Activated CD8-positive, alpha-beta memory T cell treated with anti-CD3 and anti-CD28 coated beads, Interleukin-2, amount 50 U/mL, for 48 hours (primary cell): ENCODE measurements at regions not wholly inside any gene's neighbourhood (a gene's known extent, or its start where the extent isn't known, plus 50 kb on each side); places are given as distances from the start of the nearest gene placed in this dataset.
A peak's percentile ranks its signal among the peaks of the same experiment; 100 is the strongest.
"Not testable (repeated sequence)": the region's sequence is repeated elsewhere in the genome, so short reads cannot be mapped to it uniquely, and the experiment has no call there.

Experiments
- DNase-seq: peaks from one replicate; pipeline ENCODE4 v3.0.0-alpha.2; 2020

DNA sequence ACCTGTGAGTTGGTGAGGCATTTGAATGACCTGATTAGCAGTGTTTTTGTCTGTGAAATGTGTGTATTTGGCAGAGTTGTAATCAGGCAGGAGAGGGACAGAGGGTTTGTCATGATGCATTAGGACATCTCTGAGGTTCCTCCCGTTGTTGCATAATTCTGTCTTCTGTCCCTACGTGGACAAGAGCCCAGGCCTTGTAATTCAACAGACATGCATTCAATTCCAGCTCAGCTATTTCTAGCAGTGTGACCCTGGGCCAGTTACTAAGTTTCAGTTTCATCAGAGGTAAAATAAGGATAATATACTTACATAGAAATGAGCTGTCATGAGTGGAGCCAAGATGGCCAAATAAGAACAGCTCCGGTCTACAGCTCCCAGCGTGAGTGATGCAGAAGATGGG lies 208.6 kb downstream of the SLC38A4 start:
- no peak for DNase-seq

DNA sequence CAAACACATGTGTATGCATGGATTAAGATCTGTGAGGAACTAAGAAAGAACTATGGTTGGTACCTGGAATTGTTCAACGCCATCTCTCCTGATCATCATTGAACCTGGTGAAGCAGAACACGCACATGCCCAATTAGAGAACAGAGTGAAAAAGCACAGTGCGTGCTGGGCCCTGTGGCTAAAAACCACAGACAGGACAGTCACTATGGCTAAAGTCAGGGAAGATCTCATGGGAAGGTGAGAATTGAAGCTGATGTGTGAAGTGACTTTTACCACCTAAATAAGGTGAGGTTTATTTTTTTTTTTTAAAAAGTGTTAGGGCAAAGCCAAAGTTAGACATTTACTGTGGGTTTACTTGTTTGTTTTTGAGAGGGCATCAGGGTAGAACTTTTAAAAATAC lies 215.0 kb downstream of the SLC38A4 start:
- DNase-seq: no peak

GRCh38 chr12:46609674-46610073 lies 216.1 kb downstream of the SLC38A4 start:
- DNase-seq: no peak

DNA sequence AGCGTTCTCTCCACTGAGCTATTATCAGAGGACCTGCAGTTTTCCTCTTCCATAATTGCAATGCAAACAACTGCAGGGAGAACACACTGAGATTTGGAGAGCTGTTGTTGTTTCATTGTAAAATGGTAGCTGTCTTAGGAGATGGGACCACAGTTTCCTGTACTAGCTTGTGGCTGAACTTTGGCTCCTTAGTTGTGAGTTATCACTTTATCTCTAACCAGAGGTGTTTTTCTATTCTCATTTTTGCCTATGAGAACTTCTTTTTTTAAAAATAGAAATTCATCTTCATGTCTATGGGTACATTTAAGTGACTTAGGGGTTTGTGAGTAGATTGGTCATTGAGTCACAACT lies 216.5 kb downstream of the SLC38A4 start:
- DNase-seq: no peak

DNA sequence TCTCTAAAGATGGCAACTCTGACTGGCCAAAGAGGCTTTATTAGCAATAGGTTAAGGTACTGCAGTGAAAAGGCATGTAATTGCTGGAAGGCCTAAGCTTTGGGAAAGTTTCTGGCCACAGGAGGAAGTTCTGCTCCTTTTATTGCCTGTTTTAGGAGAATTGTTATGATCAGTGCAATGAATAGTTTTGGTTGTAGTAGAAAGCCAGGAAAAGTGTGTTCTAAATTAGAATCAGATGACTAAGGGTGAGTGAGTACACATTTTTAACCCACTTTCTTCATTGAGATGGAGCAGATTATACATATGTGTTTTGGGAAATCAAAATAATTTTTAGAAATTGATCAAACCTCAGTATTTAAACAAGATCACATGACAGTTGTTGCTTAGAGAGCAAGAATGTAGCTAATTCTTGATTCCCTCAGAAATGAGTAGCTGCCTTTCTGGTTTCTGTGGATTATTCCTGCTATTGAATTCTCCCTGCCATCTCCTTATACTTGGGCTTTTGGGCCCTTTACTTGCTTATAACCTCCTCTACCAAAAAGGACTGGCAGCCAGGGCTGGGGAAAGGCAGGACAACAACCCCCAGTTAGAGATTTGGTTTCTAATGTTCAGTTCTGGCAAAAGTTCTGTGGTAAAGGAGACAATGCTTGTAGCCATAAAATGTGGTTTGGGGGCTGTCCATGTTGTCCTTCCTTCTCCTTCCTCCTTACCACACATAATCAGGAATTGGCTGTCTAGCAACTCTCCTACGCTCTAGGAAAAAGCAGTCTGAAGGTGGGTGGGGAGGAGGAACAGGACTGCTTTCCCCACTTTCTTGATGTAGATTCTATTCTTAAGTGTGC lies 217.1 kb downstream of the SLC38A4 start:
- no peak for DNase-seq

GRCh38 chr12:46604684-46605083 lies 221.1 kb downstream of the SLC38A4 start:
- no peak for DNase-seq

GRCh38 chr12:46603776-46604456 lies 221.9 kb downstream of the SLC38A4 start:
- DNase-seq: no peak

- no peak for DNase-seq
These were observed 223.3 kb downstream of the SLC38A4 start for GRCh38 chr12:46602474-46602873.

DNA sequence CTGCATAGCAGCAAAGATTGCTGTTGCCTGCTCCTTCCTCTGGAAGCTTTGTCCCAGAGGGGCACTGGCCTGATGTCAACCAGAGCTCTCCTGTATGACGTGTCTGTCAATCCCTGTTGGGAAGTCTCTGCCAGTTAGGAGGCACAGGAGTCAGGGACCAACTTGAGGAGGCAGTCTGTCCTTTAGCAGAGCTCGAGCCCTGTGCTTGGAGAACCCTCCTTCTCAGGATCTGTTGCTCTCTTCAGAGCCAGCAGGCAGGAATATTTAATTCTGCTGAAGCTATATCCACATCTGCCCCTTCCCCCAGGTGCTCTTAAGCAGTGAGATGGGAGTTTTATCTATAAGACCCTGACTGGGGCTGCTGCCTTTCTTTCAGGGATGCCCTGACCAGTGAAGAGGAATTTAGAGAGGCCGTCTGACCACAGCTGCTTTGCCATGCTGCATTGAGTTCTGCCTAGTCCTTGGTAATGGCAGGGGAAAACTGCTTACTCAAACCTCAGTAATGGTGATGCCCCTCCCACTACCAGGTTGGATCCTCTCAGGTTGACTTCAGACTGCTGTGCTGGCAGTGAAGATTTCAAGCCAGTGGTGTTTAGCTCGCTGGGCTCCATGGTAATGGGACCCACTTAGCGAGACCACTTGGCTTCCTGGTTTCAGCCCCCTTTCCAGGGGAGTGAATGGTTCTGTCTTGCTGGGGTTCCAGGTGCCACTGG lies 218.6 kb upstream of the SLC38A2 start:
- DNase-seq: no peak

DNA sequence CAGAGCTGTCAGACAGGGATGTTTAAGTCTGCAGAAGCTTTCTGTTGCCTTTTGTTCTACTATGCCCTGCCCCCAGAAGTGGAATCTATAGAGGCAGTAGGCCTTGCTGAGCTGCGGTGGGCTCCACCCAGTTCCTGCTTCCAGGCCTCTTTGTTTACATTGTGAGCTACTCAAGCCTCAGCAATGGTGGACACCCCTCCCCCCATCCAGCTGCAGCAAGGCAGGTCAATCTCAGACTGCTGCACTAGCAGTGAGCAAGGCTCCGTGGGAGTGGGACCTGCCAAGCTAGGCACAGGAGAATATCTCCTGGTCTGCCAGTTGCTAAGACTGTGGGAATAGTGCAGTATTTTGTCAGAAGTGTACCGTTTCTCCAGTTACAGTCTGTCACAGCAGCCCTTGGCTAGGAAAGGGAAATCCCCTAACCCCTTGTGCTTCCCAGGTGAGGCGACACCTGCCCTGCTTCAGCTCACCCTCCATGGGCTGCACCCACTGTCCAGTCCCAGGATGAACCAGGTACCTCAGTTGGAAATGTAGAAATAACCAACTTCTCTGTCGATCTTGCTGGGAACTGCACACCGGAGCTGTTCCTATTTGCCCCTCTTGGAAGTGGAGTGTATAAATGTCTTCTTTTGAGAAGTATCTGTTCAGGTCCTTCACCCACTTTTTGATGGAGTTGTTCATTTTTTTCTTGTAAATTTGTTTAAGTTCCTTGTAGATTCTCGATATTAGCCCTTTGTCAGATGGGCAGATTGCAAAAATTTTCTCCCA lies 213.5 kb upstream of the SLC38A2 start:
- DNase-seq: peak; percentile 56

DNA sequence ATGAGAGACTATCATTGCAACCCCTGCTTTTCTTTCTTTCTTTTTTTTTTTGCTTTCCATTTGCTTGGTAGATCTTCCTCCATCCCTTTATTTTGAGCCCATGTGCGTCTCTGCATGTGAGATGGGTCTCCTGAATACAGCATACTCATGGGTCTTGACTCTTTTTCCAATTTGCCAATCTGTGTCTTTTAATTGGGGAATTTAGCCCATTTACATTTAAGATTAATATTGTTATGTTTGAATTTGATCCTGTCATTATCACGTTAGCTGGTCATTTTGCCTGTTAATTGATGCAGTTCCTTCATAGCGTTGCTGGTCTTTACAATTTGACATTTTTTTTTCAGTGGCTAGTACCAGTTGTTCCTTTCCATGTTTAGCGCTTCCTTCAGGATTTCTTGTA lies 211.5 kb upstream of the SLC38A2 start:
- DNase-seq: not testable (repeated sequence)

GRCh38 chr12:46581990-46582389 lies 209.4 kb upstream of the SLC38A2 start:
- not testable (repeated sequence) for DNase-seq

DNA sequence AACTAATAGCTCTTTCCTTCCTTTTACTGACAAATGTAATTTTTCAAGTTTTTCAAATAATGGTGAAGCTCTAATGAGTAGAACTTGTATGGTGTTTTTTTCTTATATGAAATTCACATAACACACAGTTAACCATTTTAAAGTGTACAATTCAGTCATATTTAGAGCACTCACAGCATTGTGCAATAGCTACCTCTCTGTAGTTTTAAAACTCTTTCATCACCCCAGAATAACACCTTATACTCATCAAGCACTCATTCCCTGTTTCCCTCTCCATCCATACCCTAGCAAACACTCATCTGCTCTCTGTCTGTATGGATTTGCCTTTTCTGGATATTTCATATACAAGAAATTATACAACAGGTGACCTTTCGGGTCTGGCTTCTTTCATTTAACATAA lies 207.9 kb upstream of the SLC38A2 start:
- no peak for DNase-seq

GRCh38 chr12:46579474-46579873 lies 206.9 kb upstream of the SLC38A2 start:
- no peak for DNase-seq

GRCh38 chr12:46578190-46578982 lies 205.8 kb upstream of the SLC38A2 start:
- no peak for DNase-seq

- no peak for DNase-seq
These were observed 204.6 kb upstream of the SLC38A2 start for GRCh38 chr12:46577063-46577776.

DNA sequence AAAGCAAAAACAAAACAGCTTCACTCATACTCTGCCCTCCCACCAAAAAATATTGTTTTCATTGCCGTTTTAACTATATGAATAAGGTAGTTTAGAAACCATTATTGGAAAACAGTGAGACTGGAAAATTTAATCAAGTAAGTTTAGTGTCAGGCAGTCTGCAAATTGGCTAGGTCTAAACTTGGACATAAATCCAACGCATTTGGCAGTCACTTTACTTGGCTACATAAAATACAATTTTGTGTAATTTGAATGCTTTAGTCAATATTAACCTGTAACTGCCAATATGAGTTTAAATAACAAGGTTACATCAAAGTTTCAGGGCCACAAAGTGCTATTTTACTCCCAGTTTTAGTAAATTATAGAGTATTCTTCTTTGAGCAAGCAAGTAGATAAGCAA lies 202.3 kb upstream of the SLC38A2 start:
- DNase-seq: no peak

GRCh38 chr12:46573347-46573658 lies 200.7 kb upstream of the SLC38A2 start:
- DNase-seq: no peak

- no peak for DNase-seq
These were observed 200.2 kb upstream of the SLC38A2 start for GRCh38 chr12:46572644-46573346.

DNA sequence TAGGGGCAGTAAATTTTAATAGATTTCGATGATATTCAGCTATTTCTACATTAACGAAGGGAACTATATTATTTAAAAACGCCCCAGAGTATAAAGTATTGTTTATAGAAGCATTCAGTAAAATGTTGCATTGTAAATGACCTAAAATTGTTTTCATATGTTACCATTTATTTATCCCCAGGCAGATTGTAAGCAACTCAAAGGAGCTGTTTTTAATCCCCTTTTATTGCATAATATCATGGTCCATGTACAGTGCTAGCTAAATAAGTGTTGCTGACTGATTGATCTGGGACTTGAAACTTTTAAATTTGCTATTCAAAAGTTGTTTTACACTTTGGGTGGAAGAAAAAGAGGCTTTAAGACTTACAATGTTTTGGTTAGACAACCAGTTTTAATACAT lies 199.0 kb upstream of the SLC38A2 start:
- DNase-seq: no peak

GRCh38 chr12:46569826-46570439 lies 197.4 kb upstream of the SLC38A2 start:
- no peak for DNase-seq
